ENCODE measurements at regions not wholly inside any gene's neighbourhood (a gene's known extent, or its start where the extent isn't known, plus 50 kb on each side); places are given as distances from the start of the nearest gene placed in this dataset.
"Not testable (repeated sequence)": the region's sequence is repeated elsewhere in the genome, so short reads cannot be mapped to it uniquely, and the experiment has no call there.

DNA sequence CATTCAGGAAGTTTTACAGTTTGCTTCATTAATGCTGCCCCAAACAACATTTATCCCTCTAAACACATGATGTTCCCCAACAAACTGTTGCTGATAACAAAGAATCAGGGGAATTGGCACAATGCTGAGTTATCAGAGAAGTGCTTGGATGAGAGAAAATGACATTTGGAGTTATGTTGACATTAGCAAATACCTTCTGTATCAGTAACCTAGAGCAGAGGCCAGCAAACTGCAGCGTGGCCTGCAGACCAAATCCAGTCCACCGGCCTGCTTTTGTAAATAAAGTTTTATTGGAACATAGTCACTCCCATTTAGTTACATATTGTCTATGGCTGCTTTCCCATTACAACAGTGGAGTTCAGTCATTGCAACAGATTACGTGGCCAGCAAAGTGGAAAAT lies 643.5 kb downstream of the CDY1 start:
- TF ChIP-seq, protein P1, sequence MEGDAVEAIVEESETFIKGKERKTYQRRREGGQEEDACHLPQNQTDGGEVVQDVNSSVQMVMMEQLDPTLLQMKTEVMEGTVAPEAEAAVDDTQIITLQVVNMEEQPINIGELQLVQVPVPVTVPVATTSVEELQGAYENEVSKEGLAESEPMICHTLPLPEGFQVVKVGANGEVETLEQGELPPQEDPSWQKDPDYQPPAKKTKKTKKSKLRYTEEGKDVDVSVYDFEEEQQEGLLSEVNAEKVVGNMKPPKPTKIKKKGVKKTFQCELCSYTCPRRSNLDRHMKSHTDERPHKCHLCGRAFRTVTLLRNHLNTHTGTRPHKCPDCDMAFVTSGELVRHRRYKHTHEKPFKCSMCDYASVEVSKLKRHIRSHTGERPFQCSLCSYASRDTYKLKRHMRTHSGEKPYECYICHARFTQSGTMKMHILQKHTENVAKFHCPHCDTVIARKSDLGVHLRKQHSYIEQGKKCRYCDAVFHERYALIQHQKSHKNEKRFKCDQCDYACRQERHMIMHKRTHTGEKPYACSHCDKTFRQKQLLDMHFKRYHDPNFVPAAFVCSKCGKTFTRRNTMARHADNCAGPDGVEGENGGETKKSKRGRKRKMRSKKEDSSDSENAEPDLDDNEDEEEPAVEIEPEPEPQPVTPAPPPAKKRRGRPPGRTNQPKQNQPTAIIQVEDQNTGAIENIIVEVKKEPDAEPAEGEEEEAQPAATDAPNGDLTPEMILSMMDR (IDR thresholded peaks at IDR 0.05): not testable (repeated sequence)
- not testable (repeated sequence) for TF ChIP-seq POLR2A, POLR2AphosphoS5 (IDR thresholded peaks at IDR 0.05)

All from prostate gland (tissue), 2 donors.